GM18861 (cell line): ENCODE measurements at regions not wholly inside any gene's neighbourhood (a gene's known extent, or its start where the extent isn't known, plus 50 kb on each side); places are given as distances from the start of the nearest gene placed in this dataset.

Experiments
- ATAC-seq: cut with Tn5 transposase; IDR thresholded peaks from one replicate; pipeline ENCODE4 v1.9.1; 2021; ENCODE audit not compliant: unreplicated experiment

DNA sequence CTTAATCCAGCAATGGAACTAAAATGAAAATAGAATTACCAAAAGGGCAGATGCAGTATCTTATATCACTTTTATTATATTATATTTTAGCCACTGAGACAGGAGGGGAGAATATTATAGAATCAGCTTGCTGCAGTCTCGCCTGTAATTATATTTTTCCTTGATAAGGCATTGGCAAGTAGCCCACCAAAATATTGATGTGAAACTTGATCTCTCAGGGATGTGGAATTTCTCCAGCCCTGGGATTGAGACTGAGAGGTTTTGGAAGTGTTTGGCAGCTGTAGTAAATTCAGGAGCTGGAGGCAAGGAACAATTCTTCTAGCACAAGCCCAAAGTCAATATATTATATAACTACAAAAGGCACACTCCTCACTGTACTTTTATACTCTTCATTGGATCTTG, 142.1 kb upstream of the ADAMTSL1 start:
- no peak for ATAC-seq

DNA sequence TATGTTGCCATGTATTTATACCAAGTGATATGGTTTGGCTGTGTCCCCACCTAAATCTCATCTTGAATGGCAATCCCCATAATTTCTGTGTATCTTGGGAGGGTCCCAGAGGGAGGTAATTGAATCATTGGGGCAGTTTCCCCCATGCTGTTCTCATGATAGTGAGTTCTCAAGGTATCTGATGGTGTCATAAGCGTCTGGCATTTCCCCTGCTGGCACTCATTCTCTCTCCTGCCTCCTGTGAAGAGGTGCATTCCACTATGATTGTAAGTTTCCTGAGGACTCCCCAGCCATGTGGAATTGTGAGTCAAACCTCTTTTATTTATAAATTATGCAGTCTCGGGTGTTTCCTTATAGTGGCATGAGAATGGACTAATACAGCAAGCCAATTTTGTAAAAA, 140.8 kb upstream of the ADAMTSL1 start:
- ATAC-seq, result no peak

DNA sequence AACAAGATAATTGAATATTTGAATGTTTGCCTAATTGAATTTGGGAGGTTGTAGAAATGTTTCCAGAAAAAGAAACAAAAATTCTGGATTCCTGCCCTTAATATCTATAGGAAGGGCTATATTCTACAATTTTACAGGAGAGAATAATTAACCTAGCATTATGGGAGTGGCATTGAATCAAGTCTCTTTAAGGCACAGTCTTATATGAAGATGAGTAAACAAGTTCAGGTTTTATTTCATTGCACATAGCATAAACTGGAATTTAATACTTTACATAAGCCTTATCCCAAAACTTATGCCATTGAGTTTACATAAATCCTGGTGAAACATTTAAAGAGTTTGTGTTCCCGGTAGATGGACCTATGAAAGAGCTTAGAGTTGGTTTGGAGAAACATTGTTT, 138.1 kb upstream of the ADAMTSL1 start:
- ATAC-seq, result no peak

DNA sequence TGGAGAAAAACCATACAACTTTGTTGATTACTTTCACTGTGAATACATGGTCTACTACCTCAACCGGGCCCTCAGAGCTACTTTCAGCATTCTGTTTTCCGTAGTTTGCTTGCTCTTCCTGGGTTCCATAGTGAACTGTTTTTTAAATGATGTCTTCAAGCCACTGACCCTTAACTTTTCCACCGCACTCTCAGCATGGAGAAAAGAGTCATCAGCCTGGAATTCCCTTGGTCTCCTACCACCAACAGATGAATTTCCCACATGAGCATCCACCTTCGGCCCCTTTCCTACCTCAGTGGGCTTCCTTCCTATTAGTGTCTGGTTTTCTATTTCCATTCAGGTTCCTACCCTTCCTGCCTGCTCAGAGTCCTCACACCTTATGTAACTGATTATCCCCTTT, 135.9 kb upstream of the ADAMTSL1 start:
- ATAC-seq, result no peak

DNA sequence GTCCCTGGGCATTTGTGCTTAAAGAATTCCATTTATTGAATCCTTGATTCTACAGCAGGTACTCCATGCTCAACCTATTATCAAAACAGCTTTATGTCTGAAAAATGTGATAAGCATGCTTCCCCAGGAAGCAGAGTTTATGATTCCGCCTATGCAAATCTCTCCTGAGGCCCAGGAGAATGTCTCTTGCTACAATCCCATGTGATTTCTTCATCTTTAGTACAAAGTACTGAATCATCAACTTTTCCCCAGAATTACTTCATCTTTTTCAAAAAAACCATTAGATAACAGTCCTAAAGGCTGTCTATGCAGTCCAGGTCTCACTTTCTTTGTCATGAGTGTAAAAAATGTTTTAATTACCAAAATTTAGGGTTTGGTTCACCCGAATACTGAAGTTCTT, 130.2 kb upstream of the ADAMTSL1 start:
- no peak for ATAC-seq

DNA sequence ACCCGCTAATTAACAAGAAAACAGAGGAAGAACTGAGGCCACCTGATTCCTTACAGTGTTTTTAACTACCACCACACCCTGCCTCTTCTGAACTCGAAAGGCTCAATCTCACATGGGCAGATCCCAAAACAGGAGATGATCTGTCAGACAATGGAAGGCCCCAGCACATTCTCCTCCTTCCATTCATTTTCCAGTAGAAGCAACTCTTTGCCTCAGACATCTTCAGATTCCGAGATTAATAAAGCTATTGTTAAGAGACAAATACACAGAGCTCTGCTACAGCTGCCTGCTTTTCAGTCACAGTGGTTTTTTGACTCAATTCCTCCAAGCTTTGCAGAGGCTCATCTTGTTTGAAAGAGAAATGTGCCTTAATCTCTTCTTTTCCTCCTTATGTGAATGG, 127.2 kb upstream of the ADAMTSL1 start:
- no peak for ATAC-seq

DNA sequence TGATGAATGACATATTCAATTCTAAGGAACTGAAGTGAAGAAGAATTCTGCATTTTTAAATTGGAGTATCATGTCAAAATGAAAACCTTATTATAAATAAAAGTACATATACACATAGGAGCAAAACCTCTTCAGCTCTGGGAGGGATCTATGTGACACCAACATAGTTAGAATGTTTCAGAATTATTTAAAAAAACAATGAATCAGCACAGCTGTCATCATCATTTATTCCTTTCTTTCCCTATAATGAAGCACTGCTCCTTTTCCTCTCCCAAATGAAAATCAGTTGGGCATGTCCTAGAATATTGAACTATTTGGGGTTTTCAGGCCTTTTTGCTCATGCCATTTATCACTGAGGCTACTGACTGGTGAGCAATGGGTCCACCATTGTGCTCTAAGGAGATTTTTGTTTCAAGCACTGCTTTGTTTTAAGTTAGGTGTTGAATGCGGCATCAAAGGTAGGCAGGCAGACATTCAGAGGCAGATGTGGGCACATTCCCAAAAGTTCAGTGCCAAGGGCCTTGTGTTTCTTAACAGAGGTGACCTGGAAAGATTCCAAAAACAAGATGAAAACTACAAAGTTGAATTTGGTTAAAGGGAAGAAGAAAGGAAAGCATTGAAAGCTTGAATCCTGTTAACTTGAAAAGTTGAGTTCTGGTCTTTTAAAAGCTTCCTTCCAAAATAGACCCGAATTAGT, 126.4 kb upstream of the ADAMTSL1 start:
- no peak for ATAC-seq

DNA sequence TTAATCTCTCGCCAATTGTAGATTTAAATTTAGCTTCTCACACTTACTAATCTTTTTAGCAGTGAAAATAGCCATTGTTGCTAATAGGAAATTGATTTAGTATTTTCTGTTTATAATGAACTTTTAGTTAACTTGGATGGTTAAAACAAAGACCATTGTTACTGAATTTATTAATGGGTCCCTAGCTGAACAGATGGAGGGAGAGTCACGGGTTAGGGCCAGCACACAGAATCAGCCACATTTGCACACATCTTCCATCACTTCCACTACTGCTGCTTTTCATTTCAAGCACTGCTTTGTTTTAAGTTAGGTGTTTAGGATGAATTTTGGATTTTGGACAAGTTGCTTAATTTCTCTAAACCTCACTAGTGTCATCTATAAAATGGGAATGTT, 125.9 kb upstream of the ADAMTSL1 start:
- ATAC-seq, result no peak

DNA sequence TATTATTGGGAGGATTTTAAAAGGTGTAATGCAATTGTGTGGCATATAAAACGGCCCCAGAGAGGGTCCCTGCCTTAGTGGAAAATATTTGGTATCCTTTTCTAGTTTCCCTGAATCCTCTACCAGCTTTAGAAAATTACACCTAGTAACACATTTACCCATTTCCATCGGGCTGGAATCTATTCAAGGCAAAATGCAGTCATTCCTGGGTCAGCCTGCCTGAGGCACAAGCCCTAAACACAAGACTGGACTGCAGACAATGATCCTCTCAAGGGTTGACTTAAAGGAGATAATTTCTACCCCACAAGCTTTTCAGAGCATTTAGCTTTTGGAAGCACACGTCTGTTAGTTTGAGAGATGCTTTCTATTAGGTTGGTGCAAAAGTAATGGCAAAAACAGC, 124.4 kb upstream of the ADAMTSL1 start:
- no peak for ATAC-seq

DNA sequence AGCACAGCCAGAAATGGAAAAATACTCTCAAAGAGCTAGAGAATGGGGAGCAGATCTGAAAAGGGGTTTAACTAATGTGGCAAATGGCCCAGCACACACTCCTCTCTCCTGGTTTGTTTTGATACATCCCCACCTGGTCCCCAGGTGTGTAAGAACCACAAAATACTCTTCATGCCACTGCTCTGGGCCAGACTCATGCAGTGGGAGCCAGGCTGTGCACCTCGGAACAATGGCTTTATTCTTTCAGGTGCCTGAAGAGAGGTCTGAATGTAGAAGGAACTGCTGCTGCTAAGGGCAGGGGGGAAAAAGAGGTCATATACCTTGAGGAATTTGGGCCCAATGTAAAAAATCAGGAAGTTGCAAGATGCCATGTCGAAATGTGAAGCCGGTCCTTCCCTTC, 123.9 kb upstream of the ADAMTSL1 start:
- no peak for ATAC-seq

DNA sequence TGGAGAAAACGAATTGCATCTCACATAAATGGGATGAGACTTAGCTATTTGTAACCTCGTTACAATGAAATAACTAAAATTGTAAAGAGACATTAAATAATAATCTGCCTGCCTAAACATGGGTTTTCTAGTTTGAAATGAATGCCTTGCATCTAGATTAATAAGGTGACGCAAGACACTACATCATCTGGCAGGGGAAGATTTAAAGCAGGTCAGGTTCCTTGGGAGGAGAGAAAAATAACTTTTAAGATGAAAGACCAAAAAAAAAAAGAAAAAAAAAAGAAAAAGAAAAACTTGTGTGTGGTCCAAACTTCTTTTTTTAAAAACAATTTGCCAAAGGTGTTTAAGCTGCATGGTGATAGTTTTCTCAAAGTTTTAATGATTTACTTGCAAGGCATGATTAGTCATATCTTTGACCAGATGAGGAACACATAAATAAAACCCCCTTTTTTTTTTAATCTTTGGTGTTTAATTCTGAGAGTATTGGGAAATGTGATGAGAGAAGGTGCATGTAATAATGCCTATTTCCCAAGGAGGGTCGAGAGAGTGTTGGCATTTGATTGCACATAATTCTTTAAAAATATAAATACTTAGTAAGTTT, 122.9 kb upstream of the ADAMTSL1 start:
- no peak for ATAC-seq

DNA sequence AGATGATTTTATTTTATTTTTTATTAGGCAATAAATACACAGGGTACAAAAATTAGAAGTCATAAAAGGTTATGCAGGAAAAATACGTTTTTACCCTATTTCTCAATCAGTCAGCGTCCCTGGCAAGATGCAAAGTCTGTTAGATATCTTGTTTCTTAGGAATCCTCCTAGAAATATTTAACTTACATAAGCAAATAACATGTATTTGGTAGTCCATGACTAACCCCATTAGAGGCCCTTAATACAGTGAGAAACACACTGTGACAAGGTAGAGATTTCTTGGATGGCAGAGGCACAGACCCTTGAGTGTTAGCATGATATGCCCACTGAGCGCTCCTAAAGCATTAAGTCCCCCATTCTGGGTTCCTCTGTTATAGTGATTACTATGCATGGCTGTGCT, 121.2 kb upstream of the ADAMTSL1 start:
- ATAC-seq, result no peak

DNA sequence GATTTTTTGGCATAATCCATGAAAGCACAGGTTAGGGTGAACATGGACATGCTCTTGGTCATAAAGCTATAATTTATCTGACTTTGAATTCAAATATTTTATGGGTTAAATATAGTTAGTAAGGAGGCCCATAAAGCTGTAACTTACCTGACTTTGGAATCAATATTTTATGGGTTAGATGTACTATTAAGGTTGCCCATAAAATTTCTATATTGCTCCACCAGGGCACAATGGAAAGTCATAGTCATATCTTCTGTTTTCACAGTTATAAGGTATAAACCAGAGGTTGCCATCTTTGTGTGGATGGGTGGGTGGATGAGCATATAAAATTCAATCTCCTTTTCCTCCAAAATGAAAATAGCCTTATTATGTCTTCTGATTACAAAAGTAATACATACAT, 120.5 kb upstream of the ADAMTSL1 start:
- no peak for ATAC-seq

DNA sequence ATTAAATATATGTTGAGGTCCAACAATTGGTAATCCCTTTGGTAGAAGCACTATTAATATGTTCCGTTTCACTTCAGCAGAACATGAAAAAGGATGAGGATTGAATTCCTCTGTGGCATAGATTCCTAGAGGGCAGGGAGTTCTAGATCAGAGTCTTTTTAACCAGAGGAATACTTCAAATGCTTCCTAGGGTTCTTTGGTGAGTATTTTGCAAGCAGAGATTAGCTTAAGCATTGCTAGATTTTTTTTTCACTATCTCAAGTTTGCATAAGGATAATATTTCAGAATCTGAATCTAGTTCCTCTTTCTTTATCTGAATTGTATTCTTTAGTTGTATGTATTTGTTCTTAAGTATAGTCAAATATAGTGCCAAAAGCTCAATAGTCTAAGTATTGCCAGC, 116.6 kb upstream of the ADAMTSL1 start:
- no peak for ATAC-seq

DNA sequence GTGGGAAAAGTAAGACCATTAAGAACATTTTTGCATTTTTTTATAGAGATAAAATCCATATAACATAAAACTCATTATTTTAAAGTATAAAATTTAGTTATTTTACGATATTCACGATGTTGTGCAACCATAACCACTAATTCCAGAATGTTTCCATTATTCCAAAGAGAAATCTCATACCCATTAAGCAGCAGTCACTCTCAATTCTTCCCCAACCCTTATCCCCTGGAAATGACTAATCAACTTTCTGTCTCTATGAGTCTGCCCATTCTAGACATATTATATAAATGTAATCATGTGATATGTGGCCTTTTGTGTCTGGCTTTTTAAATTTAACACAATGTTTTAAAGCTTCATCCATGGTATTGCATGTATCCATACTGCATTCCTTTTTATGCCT, 115.6 kb upstream of the ADAMTSL1 start:
- no peak for ATAC-seq

DNA sequence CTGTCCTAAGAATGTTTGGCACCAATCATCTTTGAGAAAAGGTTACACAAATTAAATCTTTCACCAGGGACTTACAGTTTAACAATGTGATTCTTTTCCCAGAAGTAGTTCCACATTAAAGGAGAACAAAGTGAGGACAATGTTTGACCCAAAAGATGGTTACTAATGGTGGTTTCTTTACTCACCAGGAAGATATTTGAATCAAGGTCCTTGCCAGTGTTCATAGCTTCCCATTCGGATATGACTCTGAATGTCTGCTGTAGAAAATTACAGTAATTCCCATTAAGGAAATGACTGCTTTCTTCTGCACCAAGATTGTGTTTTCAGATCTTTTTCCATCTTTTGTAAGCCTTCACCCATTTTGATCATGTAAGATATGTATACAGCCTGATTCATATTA, 114.6 kb upstream of the ADAMTSL1 start:
- no peak for ATAC-seq

DNA sequence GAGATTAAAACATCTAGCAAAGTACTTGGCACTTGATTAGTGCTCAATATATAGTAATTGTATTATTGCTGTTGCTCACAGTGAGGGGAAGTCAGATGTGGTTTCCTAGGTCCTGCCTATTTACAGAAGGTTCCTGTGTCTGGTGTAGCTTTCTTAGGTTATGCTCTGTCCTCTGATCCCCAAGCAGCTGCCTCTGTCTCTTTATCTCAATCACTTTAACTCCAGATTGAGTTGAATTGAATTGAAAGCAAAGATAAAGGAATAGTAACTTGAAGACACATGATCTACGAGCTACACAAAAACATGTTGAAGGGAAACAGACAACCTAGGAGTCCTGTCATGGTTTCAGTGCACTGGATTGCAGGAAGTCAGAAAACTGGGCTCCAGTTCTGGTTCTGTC, 113.9 kb upstream of the ADAMTSL1 start:
- no peak for ATAC-seq

DNA sequence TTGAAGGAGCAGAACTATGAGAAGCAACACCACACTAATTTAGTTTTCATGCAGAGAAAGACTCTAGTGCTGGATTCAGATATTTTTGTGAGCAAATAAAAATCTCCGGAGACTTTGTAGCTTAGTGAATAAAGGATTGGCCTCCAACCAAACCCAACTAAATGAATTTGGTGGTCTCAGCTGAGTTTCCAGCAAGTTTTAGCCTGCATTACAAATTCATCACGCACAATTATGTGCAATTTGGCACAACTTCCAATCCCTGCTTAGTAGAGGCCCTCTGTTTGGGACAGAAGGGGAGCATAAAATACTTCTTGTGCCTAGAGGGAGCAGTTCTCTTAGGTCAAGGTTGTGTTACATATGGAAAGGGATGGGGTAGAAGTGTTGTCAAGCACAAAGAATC, 112.3 kb upstream of the ADAMTSL1 start:
- ATAC-seq, result no peak

DNA sequence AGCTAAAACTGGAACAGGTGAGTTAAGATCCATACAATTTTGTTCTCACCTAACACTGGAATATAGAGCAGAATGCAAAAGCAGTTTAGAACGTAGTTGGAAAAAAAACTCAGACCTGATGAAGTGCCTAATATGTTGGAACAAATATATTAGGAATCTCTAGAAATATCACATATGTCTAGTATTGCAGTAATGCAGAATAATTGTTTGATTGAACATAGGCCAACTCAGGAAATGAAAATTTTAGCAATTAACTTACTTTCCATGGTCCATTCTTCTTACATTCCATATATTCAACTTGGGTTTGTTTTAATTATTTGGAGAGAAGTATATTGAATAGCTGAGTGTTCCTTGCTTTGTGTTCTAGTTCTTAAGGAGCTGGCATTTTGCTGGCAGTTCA, 111.8 kb upstream of the ADAMTSL1 start:
- no peak for ATAC-seq

DNA sequence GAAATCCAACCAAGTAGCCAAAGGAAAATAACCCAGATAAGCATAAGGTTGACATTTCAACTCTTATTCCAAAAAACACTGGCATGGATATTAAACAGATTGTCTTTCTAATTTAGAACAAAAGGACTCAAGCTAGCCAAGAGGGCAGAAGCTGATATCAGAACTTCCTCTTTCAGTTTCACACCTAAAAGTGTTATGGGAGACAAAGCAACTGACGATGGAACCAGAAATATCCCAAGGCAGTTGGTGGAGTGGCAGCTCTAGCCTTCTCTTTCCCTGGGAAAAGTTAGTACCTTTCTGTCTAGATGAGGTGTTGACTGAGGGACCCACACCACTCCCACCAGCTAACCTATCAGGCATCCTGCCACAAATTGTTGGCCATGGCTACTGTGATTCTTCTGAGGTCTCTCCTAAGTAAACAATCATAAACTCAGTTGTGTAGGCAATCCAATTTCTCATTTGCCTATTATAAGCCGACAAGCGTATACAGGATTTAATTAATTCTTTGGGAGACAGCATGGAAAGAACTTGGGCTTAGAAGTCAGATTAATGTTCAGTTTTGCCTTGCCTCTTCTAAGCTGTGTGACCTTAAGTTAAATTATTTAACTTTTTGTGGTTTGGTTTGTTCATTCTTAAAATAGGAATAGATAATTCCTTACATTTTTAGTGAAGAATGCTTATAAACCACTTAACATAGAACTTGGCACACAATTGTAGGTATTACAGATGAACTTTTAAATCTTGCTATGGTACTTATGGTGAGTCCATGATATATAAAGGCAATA, 110.9 kb upstream of the ADAMTSL1 start:
- peak; percentile 52 for ATAC-seq

DNA sequence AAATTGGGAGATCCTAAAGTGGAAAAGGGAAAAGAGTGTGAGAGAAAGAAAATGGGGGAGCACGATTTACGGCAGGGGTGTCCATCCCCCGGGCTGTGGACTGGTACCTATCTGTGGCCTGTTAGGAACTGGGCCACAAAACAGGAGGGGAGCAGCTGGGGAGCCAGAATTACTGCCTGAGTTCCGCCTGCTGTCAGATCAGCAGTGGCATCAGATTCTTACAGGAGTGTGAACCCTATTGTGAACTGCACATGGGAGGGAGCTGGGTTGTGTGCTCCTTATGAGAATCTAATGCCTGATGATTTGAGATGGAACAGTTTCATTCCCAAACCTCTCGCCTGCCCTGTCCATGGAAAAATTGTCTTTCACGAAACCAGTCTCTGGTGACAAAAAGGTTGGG, 108.3 kb upstream of the ADAMTSL1 start:
- no peak for ATAC-seq

DNA sequence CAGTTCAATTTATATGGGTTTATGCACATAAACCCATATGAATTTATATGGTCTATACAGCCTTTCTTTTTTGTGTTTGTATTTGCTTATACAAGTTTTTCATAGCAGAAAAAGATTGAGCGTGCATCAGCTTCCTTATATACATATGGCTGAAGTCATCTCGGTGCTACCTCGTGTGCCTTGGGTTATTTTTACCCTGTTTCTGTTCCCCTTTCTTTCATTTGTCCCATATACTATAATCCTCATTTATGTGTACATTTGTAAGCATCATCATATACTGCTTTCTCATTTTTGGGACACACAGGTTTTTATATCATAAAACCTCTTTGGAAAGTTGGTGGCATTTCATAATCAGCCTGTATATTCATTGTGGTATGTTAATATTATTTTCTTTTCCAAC, 107.8 kb upstream of the ADAMTSL1 start:
- no peak for ATAC-seq
